ENCODE measurements at regions not wholly inside any gene's neighbourhood (a gene's known extent, or its start where the extent isn't known, plus 50 kb on each side); places are given as distances from the start of the nearest gene placed in this dataset.

- no peak for TF ChIP-seq ZFX (IDR thresholded peaks at IDR 0.05)
- TF ChIP-seq CTCF (IDR thresholded peaks at IDR 0.05 in 2 of 3, conservative IDR thresholded peaks at IDR 0.05 in 1 of 3; ENCODE audit: borderline replicate concordance in 1 of 3, insufficient read depth in 1 of 3, low read depth in 2 of 3, low read length in 2 of 3) = no peak
- no peak for TF ChIP-seq FOSL1 (IDR thresholded peaks at IDR 0.05; ENCODE audit: low read depth)
- TF ChIP-seq POLR2A (IDR thresholded peaks at IDR 0.05; ENCODE audit: borderline replicate concordance, extremely low read depth, insufficient read depth, insufficient read length) = no peak
- TF ChIP-seq YY1 (IDR thresholded peaks at IDR 0.05; ENCODE audit: extremely low read depth, insufficient replicate concordance, low read depth, low read length) = no peak
- TF ChIP-seq EZH2phosphoT487 (IDR thresholded peaks at IDR 0.05; ENCODE audit: borderline replicate concordance) = no peak
- no peak for TF ChIP-seq MAX (IDR thresholded peaks at IDR 0.05)
- TF ChIP-seq ATF3 (IDR thresholded peaks at IDR 0.05) = no peak
- no peak for TF ChIP-seq ZBTB33 (IDR thresholded peaks at IDR 0.05; ENCODE audit: extremely low read depth, insufficient replicate concordance, low read length)
Measured at GRCh38 chr2:2586068-2586776, 255.1 kb upstream of the MYT1L start.

Data from HCT116 (cell line).